Endothelial cell of umbilical vein (primary cell): ENCODE measurements at regions not wholly inside any gene's neighbourhood (a gene's known extent, or its start where the extent isn't known, plus 50 kb on each side); places are given as distances from the start of the nearest gene placed in this dataset.

Experiments
- BruUV-seq: library from RNA; stranded (reverse); fragments of 400-500 nt; replicated peaks from 2 replicates; lab custom pipeline; 2021; lab: Mats Ljungman, UMichigan
- CTCF ChIA-PET: fragments of 300-600, 350-600 bp; sonication (Branson Sonifier 250); formaldehyde crosslinking; loops from one replicate; lab custom pipeline; 2021; ENCODE audit warnings: antibody characterized with exemption, inconsistent platforms; lab: Charles Lee
- POLR2A ChIA-PET: fragments of 300-600, 350-600 bp; sonication (Branson Sonifier 250); formaldehyde crosslinking; loops from one replicate; lab custom pipeline; 2021; ENCODE audit warnings: antibody characterized with exemption, inconsistent platforms; lab: Charles Lee
- DNase-seq: peaks from one replicate; pipeline ENCODE4 v3.0.0-alpha.2; 2011; ENCODE audit warnings: low read depth, low spot score
- FAIRE-seq: peaks from 2 replicates; lab custom pipeline; 2011; peaks lifted over from hg19 to GRCh38; lab: Jason Lieb, UNC
- H2AFZ ChIP-seq: 2 replicates; pipeline ENCODE4 v1.6.0; 2012; ENCODE audit warnings: low read depth, low read length, control low read depth, inconsistent platforms
- H3K27ac ChIP-seq: 2 replicates; pipeline ENCODE4 v1.5.1; 2011; ENCODE audit warnings: low read depth, mild to moderate bottlenecking, control low read depth, low read length, moderate library complexity; ENCODE audit not compliant: insufficient read depth
- H3K27me3 ChIP-seq, 2 experiments: 2 replicates each; pipeline versions ENCODE4 v1.6.0 to v1.6.1; 2011; ENCODE audit warnings: low read length in 2 of 2, mixed read lengths in 1 of 2; ENCODE audit not compliant: control insufficient read depth in 2 of 2, insufficient read depth in 2 of 2
- H3K36me3 ChIP-seq, 2 experiments: 2 replicates in 1 of 2; 3 replicates in 1 of 2; pipeline ENCODE4 v1.5.1; 2011; ENCODE audit warnings: low read length in 2 of 2, mild to moderate bottlenecking in 1 of 2, moderate library complexity in 1 of 2; ENCODE audit not compliant: control insufficient read depth in 2 of 2, insufficient read depth in 2 of 2; ENCODE audit errors: extremely low read depth in 1 of 2
- H3K4me1 ChIP-seq: 3 replicates; pipeline ENCODE4 v1.5.1; 2011; ENCODE audit warnings: mild to moderate bottlenecking, low read length; ENCODE audit not compliant: control insufficient read depth, insufficient read depth; ENCODE audit errors: extremely low read depth
- H3K4me2 ChIP-seq: 2 replicates; pipeline ENCODE4 v1.6.1; 2011; ENCODE audit warnings: low read length, control low read depth, mixed read lengths; ENCODE audit not compliant: insufficient read depth
- H3K4me3 ChIP-seq, 3 experiments: fragments of 200-600 bp in 1 of 3; sonication (generic), shearing (Covaris generic) in 1 of 3; replicated peaks in 1 of 3; 2 replicates each; pipeline ENCODE4 v1.5.1; 2011 to 2016; ENCODE audit warnings: control low read depth in 3 of 3, low read length in 3 of 3, mild to moderate bottlenecking in 2 of 3, inconsistent platforms in 1 of 3, low read depth in 1 of 3, moderate library complexity in 1 of 3; ENCODE audit not compliant: insufficient read depth in 1 of 3
- H3K79me2 ChIP-seq: 2 replicates; pipeline ENCODE4 v1.6.0; 2012; ENCODE audit warnings: low read length, inconsistent platforms; ENCODE audit not compliant: control insufficient read depth, insufficient read depth
- H3K9ac ChIP-seq: replicated peaks from 2 replicates; pipeline ENCODE3; 2011; ENCODE audit warnings: low read length, control low read depth; ENCODE audit not compliant: insufficient read depth; ENCODE audit errors: extremely low read depth
- H3K9me1 ChIP-seq: replicated peaks from 3 replicates; pipeline ENCODE4 v1.6.0; 2011; ENCODE audit warnings: mild to moderate bottlenecking, low read length; ENCODE audit not compliant: control insufficient read depth, insufficient read depth; ENCODE audit errors: extremely low read depth
- H3K9me3 ChIP-seq: replicated peaks from 2 replicates; pipeline ENCODE4 v1.5.1; 2012; ENCODE audit warnings: low read length, inconsistent platforms; ENCODE audit not compliant: control insufficient read depth, insufficient read depth
- H4K20me1 ChIP-seq: replicated peaks from 2 replicates; pipeline ENCODE3; 2011; ENCODE audit warnings: mild to moderate bottlenecking, low read length; ENCODE audit not compliant: control insufficient read depth, insufficient read depth; ENCODE audit errors: extremely low read depth
- EZH2 ChIP-seq: IDR thresholded peaks from 2 replicates; pipeline ENCODE4 v1.6.1; 2012; ENCODE audit warnings: borderline replicate concordance, low read depth, mild to moderate bottlenecking, moderate library complexity, low read length, inconsistent platforms; ENCODE audit not compliant: severe bottlenecking
- FOS ChIP-seq: IDR thresholded peaks from 2 replicates; pipeline ENCODE4 v1.6.1; 2011; ENCODE audit warnings: mild to moderate bottlenecking, low read length, moderate library complexity, borderline replicate concordance; ENCODE audit not compliant: insufficient read depth
- GATA2 ChIP-seq: IDR thresholded peaks from 2 replicates; pipeline ENCODE4 v1.7.0; 2011; ENCODE audit warnings: low read depth, mild to moderate bottlenecking, moderate library complexity, mixed read lengths, low read length; ENCODE audit not compliant: insufficient read length, insufficient read depth
- JUN ChIP-seq: IDR thresholded peaks from 2 replicates; pipeline ENCODE4 v1.6.1; 2011; ENCODE audit warnings: borderline replicate concordance, low read depth; ENCODE audit not compliant: insufficient read length, insufficient read depth
- MAX ChIP-seq: IDR thresholded peaks from 2 replicates; pipeline ENCODE4 v1.6.1; 2011; ENCODE audit not compliant: insufficient read depth, insufficient read length
- MYC ChIP-seq: IDR thresholded peaks from one replicate; pipeline ENCODE4 v1.6.1; 2011; ENCODE audit warnings: mild to moderate bottlenecking, low read depth, low read length
- POLR2A ChIP-seq: IDR thresholded peaks from 2 replicates; pipeline ENCODE4 v1.6.1; 2012; ENCODE audit warnings: low read depth, mild to moderate bottlenecking, control low read depth, low read length
- POLR2AphosphoS5 ChIP-seq: IDR thresholded peaks from 2 replicates; pipeline ENCODE4 v1.6.1; 2012; ENCODE audit warnings: low read depth, mild to moderate bottlenecking, control low read depth, low read length, moderate library complexity; ENCODE audit not compliant: insufficient read depth
- dilution Hi-C: fragments of 300-500 bp; cut with MboI; formaldehyde crosslinking; loops from one replicate; pipeline ENCODE4 v1.15.0; 2019; ENCODE audit warnings: low sequenced_read_pairs; ENCODE audit not compliant: extremely low pct_ligation_motif_present
- intact Hi-C: fragments of 100-400 bp; cut with micrococcal nuclease; formaldehyde crosslinking; loops from one replicate; pipeline ENCODE4 v1.10.0; 2022
- TF ChIP-seq, protein P1 (sequence below), 2 donors: IDR thresholded peaks; 1 replicate in 1 of 2; 2 replicates in 1 of 2; pipeline ENCODE4 v1.5.1; 2011; ENCODE audit warnings: low read length in 2 of 2, mild to moderate bottlenecking in 2 of 2, moderate library complexity in 2 of 2, control low read depth in 1 of 2, inconsistent platforms in 1 of 2, low read depth in 1 of 2; ENCODE audit not compliant: insufficient read depth in 1 of 2; ENCODE audit errors: extremely low read depth in 1 of 2

DNA sequence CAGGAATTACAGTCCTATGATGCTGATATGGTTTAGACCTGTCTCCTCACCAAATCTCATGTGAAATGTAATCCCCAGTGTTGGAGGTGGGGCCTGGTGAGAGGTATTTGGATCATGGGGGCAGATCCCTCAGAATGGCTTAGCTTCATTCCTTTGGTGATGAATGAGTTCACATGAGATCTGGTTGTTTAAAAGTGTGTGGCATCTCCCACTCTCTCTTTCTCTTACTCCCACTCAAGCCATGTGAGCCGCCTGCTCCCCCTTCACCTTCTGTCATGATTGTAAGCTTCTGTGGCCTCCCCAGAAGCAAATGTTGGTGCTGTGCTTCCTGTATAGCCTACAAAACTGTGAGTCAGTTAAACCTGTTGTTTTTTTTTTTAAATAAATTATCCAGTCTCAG lies 89.4 kb upstream of the ARHGAP5 start:
- Histone ChIP-seq H4K20me1 (no peaks in the 10 kb centered on the region), H3K36me3 (no peaks in the 10 kb centered on the region), H3K4me2 (no peak overlapping the region), H3K27ac (no peak overlapping the region), H3K79me2 (no peaks in the 10 kb centered on the region), H3K4me1 (no peaks in the 10 kb centered on the region), H2AFZ (no peak overlapping the region), H3K27me3 (no peaks in the 10 kb centered on the region), H3K9me3 (no peaks in the 10 kb centered on the region), H3K4me3 (no peak overlapping the region), H3K9me1 (no peaks in the 10 kb centered on the region), H3K9ac (no peak overlapping the region)
- POLR2A ChIA-PET = no interaction called here
- CTCF ChIA-PET = no interaction called here
- FAIRE-seq (no peak), DNase-seq (no peak)
- intact Hi-C loops (loop anchor here (2.0 kb wide), 1 partner anchor 75 kb away; no protein-coding TSS in a partner anchor), dilution Hi-C loops (no loop called here)
- BruUV-seq = no TSS peak
- TF ChIP-seq POLR2AphosphoS5 (no peak), MAX (no peak), EZH2 (no peak), MYC (no peak), GATA2 (no peak), POLR2A (no peak), JUN (no peak), FOS (no peak)
- TF ChIP-seq, protein P1, sequence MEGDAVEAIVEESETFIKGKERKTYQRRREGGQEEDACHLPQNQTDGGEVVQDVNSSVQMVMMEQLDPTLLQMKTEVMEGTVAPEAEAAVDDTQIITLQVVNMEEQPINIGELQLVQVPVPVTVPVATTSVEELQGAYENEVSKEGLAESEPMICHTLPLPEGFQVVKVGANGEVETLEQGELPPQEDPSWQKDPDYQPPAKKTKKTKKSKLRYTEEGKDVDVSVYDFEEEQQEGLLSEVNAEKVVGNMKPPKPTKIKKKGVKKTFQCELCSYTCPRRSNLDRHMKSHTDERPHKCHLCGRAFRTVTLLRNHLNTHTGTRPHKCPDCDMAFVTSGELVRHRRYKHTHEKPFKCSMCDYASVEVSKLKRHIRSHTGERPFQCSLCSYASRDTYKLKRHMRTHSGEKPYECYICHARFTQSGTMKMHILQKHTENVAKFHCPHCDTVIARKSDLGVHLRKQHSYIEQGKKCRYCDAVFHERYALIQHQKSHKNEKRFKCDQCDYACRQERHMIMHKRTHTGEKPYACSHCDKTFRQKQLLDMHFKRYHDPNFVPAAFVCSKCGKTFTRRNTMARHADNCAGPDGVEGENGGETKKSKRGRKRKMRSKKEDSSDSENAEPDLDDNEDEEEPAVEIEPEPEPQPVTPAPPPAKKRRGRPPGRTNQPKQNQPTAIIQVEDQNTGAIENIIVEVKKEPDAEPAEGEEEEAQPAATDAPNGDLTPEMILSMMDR (IDR thresholded peaks at IDR 0.05; ENCODE audit: extremely low read depth in 1 of 2, insufficient read depth in 1 of 2, low read depth in 1 of 2, low read length in 2 of 2) = no peak
